Hematopoietic multipotent progenitor cell (in vitro differentiated cells): ENCODE measurements at regions not wholly inside any gene's neighbourhood (a gene's known extent, or its start where the extent isn't known, plus 50 kb on each side); places are given as distances from the start of the nearest gene placed in this dataset.

ENCODE experiments used
- DNase-seq, 3 donors: peaks; one replicate each; pipeline ENCODE4 v3.0.0-alpha.2; 2011 to 2015; ENCODE audit warnings: low read depth in 2 of 3, low spot score in 2 of 3

DNA sequence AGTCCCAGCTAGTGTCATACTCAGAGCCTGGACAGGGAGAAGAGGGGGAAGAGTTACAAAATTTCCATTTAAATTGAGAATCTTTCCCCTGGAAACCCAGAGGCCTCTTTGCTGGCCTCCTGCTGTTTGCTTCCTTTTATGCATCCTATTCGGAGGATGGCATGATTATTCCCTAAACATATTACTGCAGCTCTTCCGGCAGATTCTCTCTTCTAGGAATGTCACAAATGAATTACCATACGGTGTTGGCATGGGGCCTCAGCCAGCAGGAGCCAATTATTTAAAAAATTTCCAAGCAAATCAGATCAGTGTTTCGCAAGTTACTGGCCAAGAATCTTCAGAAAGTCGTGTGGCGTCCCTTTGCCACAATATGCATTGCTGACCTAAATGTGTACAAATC is 326.7 kb upstream of the NCAM1 start:
- DNase-seq = no peak

DNA sequence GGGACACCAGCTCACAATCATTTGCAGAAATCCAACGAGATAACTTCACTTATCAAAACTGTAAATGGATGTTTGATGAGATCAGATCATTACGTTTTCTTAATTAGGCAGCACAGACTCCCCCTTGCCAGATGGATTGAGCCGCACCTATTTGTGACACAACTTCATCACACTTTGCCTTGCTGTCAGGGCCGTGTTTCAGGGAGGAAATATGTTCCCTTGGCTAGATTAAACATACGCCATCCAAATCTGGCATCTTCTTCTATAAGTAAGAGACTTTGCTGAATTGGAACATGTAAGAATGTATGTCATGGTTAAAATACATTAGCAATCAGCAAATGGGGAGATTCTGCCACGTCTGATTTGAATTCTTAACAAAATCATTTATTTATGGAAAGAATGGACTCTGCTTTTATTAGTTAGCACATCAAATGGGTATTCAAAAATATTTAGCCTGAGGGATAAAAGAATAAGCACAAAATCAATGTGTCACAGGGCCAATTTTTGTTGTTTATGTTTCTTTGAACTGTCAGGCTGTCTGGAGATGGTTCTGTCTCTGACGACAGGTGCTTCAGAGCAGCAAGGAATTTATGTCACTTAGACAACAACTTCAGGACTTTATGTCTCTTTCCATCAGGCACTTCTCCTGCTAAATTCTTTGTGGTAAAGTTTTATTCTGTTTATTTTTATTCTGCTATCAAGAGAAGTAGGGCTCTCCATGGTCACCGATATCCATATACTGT is 326.1 kb upstream of the NCAM1 start:
- no peak for DNase-seq

DNA sequence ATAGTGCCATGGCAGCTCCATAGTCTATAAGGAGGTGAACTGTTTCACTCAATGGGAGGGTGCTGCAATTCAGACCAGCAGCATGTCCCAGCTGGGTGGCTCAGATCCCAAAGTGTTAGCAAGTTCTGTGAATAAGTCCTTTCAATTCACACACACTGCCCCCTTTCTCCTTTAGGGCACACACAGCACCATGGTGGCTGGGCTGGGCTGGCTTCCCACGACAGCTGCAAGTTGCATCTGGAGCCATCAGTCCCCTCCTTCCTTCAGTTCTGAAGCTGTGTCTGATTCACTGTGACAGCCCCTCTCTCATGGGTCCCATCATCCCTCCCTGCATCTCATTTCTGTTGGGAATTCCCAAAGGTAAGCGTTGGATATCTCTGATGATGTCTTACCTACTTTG is 324.1 kb upstream of the NCAM1 start:
- DNase-seq = no peak

DNA sequence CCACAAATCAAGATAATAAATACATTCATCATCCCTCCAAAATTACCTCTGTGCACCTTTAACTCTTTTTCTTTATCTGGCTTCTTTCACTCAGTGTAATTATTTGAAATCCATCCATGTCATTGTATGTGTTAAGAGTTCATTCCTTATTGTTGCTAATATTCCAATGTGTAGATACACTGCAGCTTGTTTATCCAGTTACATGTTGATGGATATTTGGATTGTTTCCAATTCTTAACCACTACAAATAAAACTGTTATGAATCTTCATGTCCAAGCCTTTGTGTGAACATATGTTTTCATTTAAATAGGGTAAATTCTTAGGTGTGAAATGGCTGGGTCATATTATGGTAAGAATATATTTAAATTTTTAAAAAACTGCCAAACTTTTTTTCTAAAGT is 323.3 kb upstream of the NCAM1 start:
- DNase-seq = no peak

DNA sequence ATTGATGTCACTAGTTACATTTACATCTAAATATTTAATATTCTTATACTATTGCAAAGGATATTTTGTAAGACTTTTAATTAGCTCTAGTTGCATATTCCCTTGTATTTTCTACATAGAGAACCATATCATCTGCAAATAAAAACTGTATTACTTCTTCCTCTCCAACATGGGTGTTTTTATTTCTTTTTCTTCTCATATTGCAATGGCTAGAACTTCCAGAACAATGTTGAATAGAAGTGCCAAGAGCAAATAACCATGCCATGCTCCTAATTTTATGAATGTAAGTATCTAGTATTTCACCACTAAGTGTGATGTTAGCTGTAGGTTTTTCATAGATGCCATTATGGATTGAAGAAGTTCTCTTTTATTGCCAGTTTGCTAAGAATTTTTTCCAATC is 321.8 kb upstream of the NCAM1 start:
- DNase-seq = no peak

- DNase-seq = no peak
Observed at GRCh38 chr11:112643416-112643815, 317.8 kb upstream of the NCAM1 start.

DNA sequence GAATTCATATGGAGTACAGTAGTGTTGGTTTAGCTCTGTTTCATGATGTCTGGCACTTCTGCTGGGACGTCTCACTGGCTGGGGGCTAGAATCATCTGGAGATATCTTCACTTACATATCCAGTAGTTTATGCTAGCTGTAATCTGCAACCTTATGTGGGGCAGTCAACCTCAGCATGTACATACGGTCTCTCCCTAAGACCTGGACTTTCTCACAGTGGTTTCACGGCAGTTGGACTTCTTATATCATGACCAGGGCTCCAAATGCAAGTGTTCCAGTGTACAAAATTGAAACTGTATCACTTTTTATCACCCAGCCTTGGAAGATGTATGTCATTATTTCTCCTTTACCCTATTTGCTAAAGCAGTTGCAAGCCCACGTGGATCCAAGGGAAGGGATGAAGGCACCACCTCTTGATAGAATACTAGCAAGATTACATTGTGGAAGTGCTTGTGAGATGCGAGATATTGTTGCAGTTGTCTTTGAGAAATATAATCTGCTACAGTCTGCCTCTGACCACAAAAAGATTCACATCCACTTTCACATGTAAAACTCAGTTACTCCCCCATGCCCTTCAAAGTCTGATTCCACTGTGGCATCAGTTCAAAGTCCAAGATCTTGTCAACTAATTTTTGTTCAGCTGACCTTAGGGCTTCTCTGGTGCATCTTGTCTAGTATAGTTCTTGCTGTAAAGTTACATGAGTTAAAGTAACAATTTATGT is 316.6 kb upstream of the NCAM1 start:
- DNase-seq = no peak

DNA sequence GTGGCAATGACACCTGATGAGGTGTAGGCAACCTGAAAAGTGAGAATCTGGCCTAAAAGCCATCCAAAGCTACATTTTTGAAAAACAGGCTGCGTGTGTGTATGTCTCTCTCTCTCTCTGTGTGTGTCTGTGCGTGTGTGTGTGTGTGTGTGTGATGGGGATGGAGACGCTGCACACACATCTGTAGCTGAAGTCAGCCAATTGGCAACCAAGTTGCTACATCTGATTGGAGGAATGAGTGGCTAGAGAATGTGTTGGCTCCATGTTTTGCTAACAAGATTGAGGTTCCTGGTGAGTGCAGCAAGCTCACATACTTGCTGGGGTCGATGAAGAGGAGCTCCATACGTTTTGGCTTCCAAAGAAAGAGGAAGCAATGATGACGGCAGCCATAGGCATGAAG is 311.4 kb upstream of the NCAM1 start:
- no peak for DNase-seq

GRCh38 chr11:112650527-112650926 is 310.7 kb upstream of the NCAM1 start:
- DNase-seq = no peak

- DNase-seq = no peak
Observed at GRCh38 chr11:112651386-112651785, 309.8 kb upstream of the NCAM1 start.

- no peak for DNase-seq
Observed at GRCh38 chr11:112652786-112653390, 308.3 kb upstream of the NCAM1 start.

DNA sequence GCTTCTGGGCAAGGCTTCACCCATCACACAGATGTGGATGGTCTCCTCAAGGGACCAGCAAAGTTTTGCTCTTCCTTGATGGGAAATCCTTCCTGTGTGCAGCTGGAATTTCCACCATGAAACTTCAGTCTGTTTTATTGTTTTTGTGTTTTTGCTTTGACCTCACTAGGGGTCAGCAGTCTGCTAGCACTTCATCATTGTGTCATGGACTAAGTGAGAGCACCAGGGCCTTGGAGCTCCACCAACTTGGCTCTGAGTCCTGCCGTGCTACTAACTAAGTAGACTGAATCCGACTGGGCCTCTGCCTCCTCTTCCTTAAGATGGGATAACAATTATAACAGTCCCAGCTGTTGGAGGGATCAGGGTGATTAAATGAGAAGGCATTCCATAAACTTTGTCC is 305.8 kb upstream of the NCAM1 start:
- DNase-seq = no peak

GRCh38 chr11:112656772-112657428 is 304.3 kb upstream of the NCAM1 start:
- no peak for DNase-seq

GRCh38 chr11:112658431-112658878 is 302.8 kb upstream of the NCAM1 start:
- DNase-seq = no peak

GRCh38 chr11:112661146-112661545 is 300.1 kb upstream of the NCAM1 start:
- no peak for DNase-seq

DNA sequence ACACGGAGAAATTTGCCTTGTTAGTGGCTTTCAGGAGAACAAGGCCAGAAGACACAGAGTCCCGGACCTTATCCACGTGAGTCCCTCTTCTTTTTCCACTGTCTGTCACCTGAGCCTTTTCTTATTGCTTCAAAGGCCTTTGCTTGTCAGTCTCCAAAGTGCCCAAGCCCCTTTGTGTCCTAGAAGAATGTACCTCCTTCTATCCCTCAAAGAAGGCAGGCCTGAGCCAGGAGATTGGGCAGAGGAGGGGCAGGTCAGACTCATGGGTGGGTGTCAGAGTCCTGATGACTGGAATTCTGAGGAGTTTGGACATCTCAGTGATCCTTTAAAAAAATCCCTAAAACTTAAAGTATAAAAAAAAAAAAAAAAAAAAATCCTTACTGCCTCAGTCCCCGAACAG is 299.6 kb upstream of the NCAM1 start:
- DNase-seq = no peak

- DNase-seq = no peak
Observed at GRCh38 chr11:112662554-112662953, 298.7 kb upstream of the NCAM1 start.

DNA sequence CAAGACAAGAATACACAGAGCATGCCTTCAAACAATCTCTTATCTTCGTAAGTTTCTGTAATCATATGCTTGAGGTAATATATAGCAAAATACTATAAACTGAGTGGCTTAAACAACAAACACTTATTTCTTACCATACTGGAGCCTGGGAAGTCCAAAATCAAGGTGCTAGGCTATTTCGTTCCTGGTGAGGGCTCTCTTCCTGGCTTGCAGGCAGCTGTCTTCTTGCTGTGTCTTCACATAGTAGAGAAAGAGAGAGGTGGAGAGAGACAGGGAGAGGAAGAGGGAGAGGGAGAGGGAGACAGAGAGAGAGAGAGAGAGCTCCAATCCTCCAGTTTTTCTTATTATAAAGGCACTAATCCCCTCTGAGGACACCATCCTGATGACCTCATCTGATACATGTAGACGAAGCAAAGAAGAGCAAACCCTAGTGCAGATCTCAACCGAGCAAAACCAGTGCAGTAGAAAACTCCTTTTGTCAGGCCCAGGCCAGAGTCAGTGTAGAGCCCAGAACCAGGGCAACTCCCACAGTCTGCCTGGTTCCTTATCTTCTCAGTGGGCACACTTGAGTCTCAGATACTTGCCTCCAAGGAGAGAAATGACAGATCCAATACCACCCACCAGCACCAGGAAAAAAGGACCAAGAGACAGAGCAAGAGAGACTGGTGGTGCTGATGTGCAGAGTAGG is 297.1 kb upstream of the NCAM1 start:
- DNase-seq = no peak

GRCh38 chr11:112665291-112665690 is 295.9 kb upstream of the NCAM1 start:
- no peak for DNase-seq

DNA sequence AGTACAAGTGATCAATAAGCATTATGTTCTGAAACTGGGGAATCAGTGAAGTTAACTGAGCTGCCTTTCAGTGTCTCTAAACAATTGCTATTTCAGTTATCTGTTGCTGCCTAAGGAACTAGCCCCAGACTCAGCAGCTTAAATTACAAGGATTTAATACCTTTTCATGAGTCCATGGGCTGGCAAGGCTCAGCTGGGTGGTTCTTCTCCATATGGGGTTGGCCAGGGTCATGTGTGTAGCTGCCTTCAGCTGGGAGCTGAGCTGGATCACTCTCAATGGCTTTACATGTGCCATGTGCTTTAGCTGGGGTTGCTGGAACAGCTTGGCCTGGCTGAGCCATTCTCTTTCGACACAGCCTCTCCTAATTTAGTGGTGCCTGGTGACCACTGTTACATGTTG is 295.0 kb upstream of the NCAM1 start:
- no peak for DNase-seq
